Ascending aorta (tissue), 2 donors: ENCODE measurements at regions not wholly inside any gene's neighbourhood (a gene's known extent, or its start where the extent isn't known, plus 50 kb on each side); places are given as distances from the start of the nearest gene placed in this dataset.

Experiments
- DNase-seq, 2 donors: peaks; one replicate each; pipeline ENCODE4 v3.0.0-alpha.2; 2019; ENCODE audit warnings: low spot score in 2 of 2
- H3K27ac ChIP-seq, 2 donors: fragments of 200-600 bp; sonication (generic); one replicate each; pipeline ENCODE4 v1.5.1; 2016 to 2017; ENCODE audit warnings: mild to moderate bottlenecking in 1 of 2
- H3K27me3 ChIP-seq: fragments of 200-600 bp; sonication (generic); one replicate; pipeline ENCODE4 v1.5.1; 2017
- H3K36me3 ChIP-seq, 2 donors: fragments of 200-600 bp; sonication (generic); one replicate each; pipeline ENCODE4 v1.5.1; 2016
- H3K4me1 ChIP-seq, 2 donors: fragments of 200-600 bp; sonication (generic); one replicate each; pipeline ENCODE4 v1.5.1; 2016 to 2017; ENCODE audit warnings: mild to moderate bottlenecking in 1 of 2
- H3K4me3 ChIP-seq, 2 donors: fragments of 200-600 bp; sonication (generic); one replicate each; pipeline ENCODE4 v1.5.1; 2016 to 2017; ENCODE audit warnings: mild to moderate bottlenecking in 1 of 2
- H3K9me3 ChIP-seq, 2 donors: fragments of 200-600 bp; sonication (generic); one replicate each; pipeline ENCODE4 v1.5.1; 2016
- CTCF ChIP-seq, 3 experiments: fragments of 200-600 bp in 2 of 3; fragments of 450-650 bp in 1 of 3; sonication (generic) in 2 of 3; IDR thresholded peaks; one replicate each; pipeline ENCODE4 v1.5.1; 2016 to 2019; ENCODE audit warnings: antibody characterized with exemption in 3 of 3, mild to moderate bottlenecking in 1 of 3, moderate library complexity in 1 of 3
- intact Hi-C: fragments of 100-400 bp; cut with DNase I; formaldehyde crosslinking; loops from one replicate; pipeline ENCODE4 v1.15.1; 2023

GRCh38 chr14:101226265-101226602, 322.7 kb upstream of the RTL1 start:
- no peak for TF ChIP-seq CTCF (IDR thresholded peaks at IDR 0.05)
- H3K4me1 ChIP-seq = no peaks in the 10 kb centered on the region
- no peak overlapping the region for H3K4me3 ChIP-seq
- H3K27me3 ChIP-seq = no peaks in the 10 kb centered on the region
- H3K36me3 ChIP-seq = no peaks in the 10 kb centered on the region
- H3K27ac ChIP-seq = no peak overlapping the region
- peak in 1 of 2 donors; percentile 56 for DNase-seq
- intact Hi-C loops = no loop called here
- H3K9me3 ChIP-seq = no peaks in the 10 kb centered on the region

- DNase-seq = peak in 1 of 2 donors; percentile 53
- Histone ChIP-seq H3K4me1 (no peaks in the 10 kb centered on the region), H3K4me3 (no peak overlapping the region), H3K27ac (no peak overlapping the region), H3K9me3 (no peaks in the 10 kb centered on the region), H3K27me3 (no peaks in the 10 kb centered on the region), H3K36me3 (no peaks in the 10 kb centered on the region)
- no peak for TF ChIP-seq CTCF (IDR thresholded peaks at IDR 0.05)
- intact Hi-C loops = no loop called here
Measured at GRCh38 chr14:101226603-101227425, 323.3 kb upstream of the RTL1 start.

- no peaks in the 10 kb centered on the region for H3K27me3 ChIP-seq
- intact Hi-C loops = no loop called here
- DNase-seq = peak in 1 of 2 donors; percentile 56
- TF ChIP-seq CTCF (IDR thresholded peaks at IDR 0.05) = no peak
- H3K9me3 ChIP-seq = no peaks in the 10 kb centered on the region
- H3K4me3 ChIP-seq = no peak overlapping the region
- no peak overlapping the region for H3K27ac ChIP-seq
- no peaks in the 10 kb centered on the region for H3K36me3 ChIP-seq
- no peaks in the 10 kb centered on the region for H3K4me1 ChIP-seq
Measured at GRCh38 chr14:101227611-101228594, 324.4 kb upstream of the RTL1 start.

GRCh38 chr14:101228949-101229541, 325.5 kb upstream of the RTL1 start:
- H3K4me3 ChIP-seq = no peak overlapping the region
- DNase-seq = peak in 1 of 2 donors; percentile 44
- intact Hi-C loops = no loop called here

More at GRCh38 chr14:101228949-101229541, 325.5 kb upstream of the RTL1 start:
- H3K27ac ChIP-seq = no peak overlapping the region
- no peak for TF ChIP-seq CTCF (IDR thresholded peaks at IDR 0.05)
- no peaks in the 10 kb centered on the region for H3K27me3 ChIP-seq
- H3K9me3 ChIP-seq = no peaks in the 10 kb centered on the region
- H3K4me1 ChIP-seq = no peaks in the 10 kb centered on the region
- no peaks in the 10 kb centered on the region for H3K36me3 ChIP-seq
